ENCODE measurements at regions not wholly inside any gene's neighbourhood (a gene's known extent, or its start where the extent isn't known, plus 50 kb on each side); places are given as distances from the start of the nearest gene placed in this dataset.

DNA sequence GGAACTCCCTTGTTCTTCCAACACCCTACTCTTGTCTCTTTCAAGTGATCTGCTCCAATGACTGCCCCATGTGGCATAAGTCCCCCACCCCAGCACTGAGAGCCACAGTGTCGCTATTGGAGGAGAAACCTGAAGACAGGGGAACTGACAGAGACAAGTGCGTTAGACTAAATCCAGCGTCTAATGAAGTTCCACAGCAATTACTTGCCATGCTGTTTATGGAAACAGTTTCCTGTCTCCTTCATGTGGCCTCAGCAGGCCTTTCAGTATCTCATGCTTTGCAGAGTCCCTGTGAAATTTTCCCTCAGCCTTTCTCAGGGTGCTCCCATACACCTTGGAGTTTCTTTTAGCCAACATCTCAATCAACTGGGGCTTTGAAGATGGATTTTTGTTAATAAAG lies 277.4 kb downstream of the ETS1 start:
- Histone ChIP-seq H3K9me3 (replicated peaks in 1 of 11) (peaks cover 13 to 21% (median 17%) of the 10 kb centered on the region in 11 experiments), H3K27me3 (no peaks in the 10 kb centered on the region), H3K9ac (no peak overlapping the region), H3K4me3 (no peak overlapping the region), H3K4me2 (no peak overlapping the region), H3K27ac (no peak overlapping the region), H3K4me1 (no peaks in the 10 kb centered on the region; a peak in 1 of 20 replicates), H3K36me3 (peaks cover 0 to 8% (median 0%) of the 10 kb centered on the region in 11 experiments; a peak in 2 of 22 replicates), H4K20me1 (no peaks in the 10 kb centered on the region)
- no peak for TF ChIP-seq Cebpa-rat (IDR thresholded peaks at IDR 0.05)

DNA sequence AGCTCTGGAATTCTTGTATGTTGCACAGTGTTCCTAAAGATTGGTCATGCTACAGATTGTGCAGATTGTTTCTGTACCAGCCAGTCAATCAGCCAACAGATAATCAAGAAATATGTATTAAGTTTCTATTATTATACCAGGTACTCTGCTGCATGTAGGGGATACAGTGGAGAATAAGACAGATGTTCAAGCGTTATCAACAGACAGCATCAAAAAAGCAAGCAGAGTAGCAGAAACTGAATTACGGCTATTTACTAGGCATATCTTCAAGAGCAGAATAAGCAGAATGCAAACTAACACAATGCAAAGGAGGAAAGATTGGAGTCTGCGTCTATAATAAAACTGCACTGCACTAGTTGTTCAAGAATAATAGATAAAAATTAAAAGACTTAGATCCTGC lies 278.6 kb downstream of the ETS1 start:
- Histone ChIP-seq H3K9ac (no peak overlapping the region), H4K20me1 (no peaks in the 10 kb centered on the region), H3K27me3 (no peaks in the 10 kb centered on the region), H3K4me2 (no peak overlapping the region), H3K4me1 (no peaks in the 10 kb centered on the region; a peak in 1 of 20 replicates), H3K4me3 (no peak overlapping the region), H3K36me3 (no peaks in the 10 kb centered on the region), H3K27ac (no peak overlapping the region), H3K9me3 (replicated peaks in 1 of 11) (peaks cover 1 to 8% (median 5%) of the 10 kb centered on the region in 11 experiments; a peak in 21 of 22 replicates)
- TF ChIP-seq Cebpa-rat (IDR thresholded peaks at IDR 0.05): no peak

DNA sequence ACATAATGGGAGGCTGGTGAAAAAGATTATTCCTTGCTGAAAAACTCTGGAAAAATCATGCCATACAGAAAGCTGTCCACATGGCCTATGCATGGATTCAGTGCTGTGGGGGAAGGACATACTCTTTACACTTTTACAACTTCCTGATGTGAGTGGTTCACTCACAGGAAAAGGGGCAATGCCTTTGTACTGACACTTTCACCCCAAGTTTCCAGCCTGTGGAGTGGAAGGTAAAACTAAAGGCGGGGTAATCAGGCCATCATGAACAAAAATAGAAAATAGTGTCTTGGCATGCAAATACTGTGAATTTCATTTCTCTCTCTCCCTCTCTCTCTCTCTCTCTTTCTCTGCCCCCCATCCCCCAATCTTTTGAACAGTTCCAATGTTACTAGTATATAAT lies 281.8 kb downstream of the ETS1 start:
- H3K4me3 ChIP-seq: no peak overlapping the region
- no peak overlapping the region for H3K4me2 ChIP-seq
- H3K27ac ChIP-seq: no peak overlapping the region
- no peak overlapping the region for H3K9ac ChIP-seq
- no peaks in the 10 kb centered on the region for H4K20me1 ChIP-seq
- TF ChIP-seq Cebpa-rat (IDR thresholded peaks at IDR 0.05): no peak
- no peaks in the 10 kb centered on the region for H3K27me3 ChIP-seq
- no peaks in the 10 kb centered on the region for H3K9me3 ChIP-seq (replicated peaks in 1 of 11)
- no peaks in the 10 kb centered on the region for H3K36me3 ChIP-seq
- no peaks in the 10 kb centered on the region; a peak in 1 of 20 replicates for H3K4me1 ChIP-seq

DNA sequence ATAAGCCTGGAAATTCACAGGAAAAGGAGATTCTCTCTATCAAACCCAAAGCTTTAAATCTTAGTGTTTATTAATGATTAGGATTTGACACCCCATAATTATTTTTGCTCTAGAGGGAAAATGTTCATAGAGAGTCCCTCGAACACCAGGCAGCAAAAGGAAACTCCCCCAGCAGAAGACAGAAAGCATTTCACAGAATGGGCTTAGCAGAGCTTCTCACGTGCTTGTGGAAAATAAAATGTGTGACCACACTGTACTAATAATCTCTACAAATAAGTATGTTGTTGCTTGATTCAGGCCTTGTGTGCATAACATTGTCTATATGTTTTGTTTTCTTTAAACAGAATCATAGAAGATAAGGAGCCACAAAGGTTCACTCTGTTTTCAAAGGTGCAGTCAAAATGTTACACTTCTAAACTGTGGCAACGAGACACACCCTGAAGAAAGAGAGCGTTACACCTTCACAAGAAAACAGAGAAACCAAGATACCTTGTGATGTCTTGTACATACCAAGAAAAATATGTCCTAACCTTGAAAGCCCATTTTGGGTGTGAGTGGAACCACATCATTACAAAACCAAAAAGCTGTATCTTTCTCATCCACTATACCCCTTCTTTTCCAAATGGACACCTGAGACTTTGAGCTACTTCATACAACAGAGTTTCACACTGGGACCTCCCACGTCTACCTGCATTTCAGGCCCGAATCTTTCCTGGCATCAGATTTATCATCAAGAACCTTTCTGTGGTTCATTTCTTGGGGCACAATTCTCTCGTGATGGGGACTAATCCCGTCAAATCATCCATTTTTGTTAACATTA lies 282.5 kb downstream of the ETS1 start:
- H3K4me3 ChIP-seq: no peak overlapping the region
- no peak overlapping the region for H3K9ac ChIP-seq
- no peaks in the 10 kb centered on the region for H3K9me3 ChIP-seq (replicated peaks in 1 of 11)
- no peaks in the 10 kb centered on the region for H3K27me3 ChIP-seq
- no peaks in the 10 kb centered on the region for H4K20me1 ChIP-seq
- no peak for TF ChIP-seq Cebpa-rat (IDR thresholded peaks at IDR 0.05)
- no peak overlapping the region for H3K27ac ChIP-seq
- H3K4me2 ChIP-seq: no peak overlapping the region
- no peaks in the 10 kb centered on the region; a peak in 1 of 20 replicates for H3K4me1 ChIP-seq
- H3K36me3 ChIP-seq: no peaks in the 10 kb centered on the region

DNA sequence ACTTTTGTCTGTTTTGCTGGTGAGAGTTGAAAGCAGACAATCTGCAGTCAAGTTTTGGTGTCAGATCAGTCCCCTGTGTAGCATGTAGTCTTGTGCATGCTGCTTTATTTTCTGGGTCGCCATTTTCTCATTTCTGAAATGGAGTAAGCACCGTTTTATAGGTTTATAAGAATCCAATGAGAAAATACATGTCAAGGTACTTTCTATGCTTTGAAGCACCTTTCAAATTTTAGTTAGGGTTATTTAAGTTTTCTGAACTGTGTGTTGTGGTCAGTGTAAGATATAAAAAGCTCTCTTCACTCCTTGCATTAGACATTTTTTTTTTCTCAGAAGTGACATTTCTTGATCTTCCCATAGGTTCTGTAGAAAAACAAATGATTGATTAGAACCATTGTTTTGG lies 283.2 kb downstream of the ETS1 start:
- Histone ChIP-seq H3K4me3 (no peak overlapping the region), H4K20me1 (no peaks in the 10 kb centered on the region), H3K9ac (no peak overlapping the region), H3K4me1 (no peaks in the 10 kb centered on the region; a peak in 1 of 20 replicates), H3K9me3 (replicated peaks in 1 of 11) (no peaks in the 10 kb centered on the region), H3K36me3 (no peaks in the 10 kb centered on the region), H3K27ac (no peak overlapping the region), H3K4me2 (no peak overlapping the region), H3K27me3 (no peaks in the 10 kb centered on the region)
- TF ChIP-seq Cebpa-rat (IDR thresholded peaks at IDR 0.05): no peak

DNA sequence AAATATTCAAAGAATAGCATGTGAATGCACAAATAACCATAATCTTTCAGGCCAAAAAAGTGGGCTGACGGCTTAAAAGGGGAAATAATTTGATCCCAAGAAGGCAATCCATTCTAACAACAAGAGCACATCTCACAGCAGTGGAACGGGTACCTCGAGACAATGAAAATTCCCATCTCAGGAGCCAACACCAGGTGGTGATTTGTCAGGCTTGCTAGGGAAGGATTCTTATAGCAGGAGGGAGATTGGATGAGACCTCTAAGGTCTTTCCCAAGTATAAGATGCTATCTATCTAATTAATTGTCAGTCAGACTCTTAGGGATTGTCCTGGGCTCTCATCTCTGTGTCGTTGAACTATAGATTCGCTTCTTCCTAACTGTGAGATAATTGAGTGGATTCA lies 284.0 kb downstream of the ETS1 start:
- H3K4me1 ChIP-seq: no peaks in the 10 kb centered on the region; a peak in 1 of 20 replicates

DNA sequence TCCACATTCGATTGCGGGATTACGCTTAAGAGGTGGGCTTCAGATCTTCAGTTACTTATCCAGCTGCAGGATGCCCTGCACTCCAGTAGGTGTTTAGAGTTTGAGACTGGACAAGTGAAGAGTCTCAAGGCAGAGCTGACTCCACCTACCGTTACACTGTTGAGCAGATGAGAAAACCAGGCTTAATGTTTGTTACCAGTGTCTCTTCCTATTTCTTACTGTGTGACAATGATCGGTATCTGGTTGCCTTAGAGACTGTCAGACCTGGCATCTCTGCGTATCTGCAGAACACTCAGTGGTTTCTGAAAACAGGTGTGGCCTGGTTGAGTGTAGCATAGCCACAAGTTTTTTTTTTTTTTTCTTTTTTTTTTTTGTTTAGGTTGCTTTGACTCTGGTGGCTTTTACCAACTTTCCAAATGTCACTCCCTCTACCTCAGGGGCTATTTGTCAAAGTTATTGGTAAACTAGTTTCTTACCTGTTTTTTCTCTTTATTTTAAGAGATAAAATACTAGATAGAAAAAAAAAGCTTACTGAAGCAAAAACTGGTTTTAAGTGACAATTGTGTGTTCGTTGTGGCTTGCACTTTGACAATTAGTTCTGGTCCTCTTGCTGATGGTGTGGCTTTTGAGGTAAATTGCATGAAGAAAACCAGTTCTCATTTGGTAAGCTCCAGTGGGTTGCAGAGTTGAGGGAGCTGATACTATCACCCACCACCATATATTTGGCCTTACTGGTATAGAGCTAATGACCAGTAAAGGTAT lies 284.8 kb downstream of the ETS1 start:
- Histone ChIP-seq H3K9me3 (replicated peaks in 1 of 11) (no peaks in the 10 kb centered on the region), H3K27ac (no peak overlapping the region), H4K20me1 (no peaks in the 10 kb centered on the region), H3K4me3 (no peak overlapping the region), H3K4me1 (no peaks in the 10 kb centered on the region), H3K36me3 (no peaks in the 10 kb centered on the region), H3K9ac (no peak overlapping the region), H3K27me3 (no peaks in the 10 kb centered on the region), H3K4me2 (no peak overlapping the region)
- no peak for TF ChIP-seq Cebpa-rat (IDR thresholded peaks at IDR 0.05)

More for the DNA sequence above, 284.0 kb downstream of the ETS1 start:
- Histone ChIP-seq H3K36me3 (no peaks in the 10 kb centered on the region), H3K27me3 (no peaks in the 10 kb centered on the region), H3K9ac (no peak overlapping the region), H3K27ac (no peak overlapping the region), H4K20me1 (no peaks in the 10 kb centered on the region), H3K4me3 (no peak overlapping the region), H3K4me2 (no peak overlapping the region), H3K9me3 (replicated peaks in 1 of 11) (no peaks in the 10 kb centered on the region)
- TF ChIP-seq Cebpa-rat (IDR thresholded peaks at IDR 0.05): no peak

DNA sequence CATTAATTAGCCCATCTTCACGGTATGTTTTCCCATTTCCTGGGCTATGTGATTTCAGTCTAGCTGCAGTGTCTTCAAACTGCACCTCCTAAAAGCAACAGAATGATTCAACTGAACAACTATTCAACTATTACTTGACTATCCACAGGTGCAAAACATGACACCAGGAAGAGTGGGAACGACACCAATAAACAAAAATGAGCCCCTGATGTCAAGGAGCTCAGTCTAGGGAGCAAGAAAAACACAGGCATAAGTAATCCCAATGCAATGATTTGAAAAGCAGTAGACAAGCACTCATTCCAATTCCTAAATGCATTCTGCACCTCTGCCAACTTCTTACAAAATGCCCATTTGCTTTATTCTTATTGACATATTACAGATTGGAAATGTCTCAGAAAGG lies 285.6 kb downstream of the ETS1 start:
- H3K4me1 ChIP-seq: no peaks in the 10 kb centered on the region
- no peaks in the 10 kb centered on the region for H4K20me1 ChIP-seq
- no peaks in the 10 kb centered on the region for H3K27me3 ChIP-seq
- no peak overlapping the region for H3K4me2 ChIP-seq
- no peak overlapping the region for H3K4me3 ChIP-seq
- no peak overlapping the region for H3K27ac ChIP-seq
- no peak for TF ChIP-seq Cebpa-rat (IDR thresholded peaks at IDR 0.05)
- no peak overlapping the region for H3K9ac ChIP-seq
- H3K9me3 ChIP-seq (replicated peaks in 1 of 11): no peaks in the 10 kb centered on the region
- H3K36me3 ChIP-seq: no peaks in the 10 kb centered on the region

DNA sequence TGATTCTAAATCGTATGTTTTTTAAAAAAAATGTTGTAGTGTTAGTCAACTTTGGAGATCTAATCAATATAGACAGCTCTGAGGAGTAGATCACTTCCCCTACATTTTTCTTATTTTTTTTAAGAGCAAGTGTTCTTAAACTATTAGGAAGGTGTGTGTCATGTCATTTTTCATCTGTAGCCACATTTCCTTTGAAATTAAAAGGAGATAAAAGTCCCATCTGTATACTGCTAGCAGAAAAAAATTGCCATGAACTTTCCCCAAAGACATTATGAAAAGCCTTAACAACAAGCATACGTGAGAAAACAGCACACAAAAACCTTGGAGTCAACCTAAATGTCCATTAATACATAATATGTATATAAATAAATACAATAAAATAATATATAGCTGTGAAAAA lies 286.6 kb downstream of the ETS1 start:
- Histone ChIP-seq H3K9me3 (replicated peaks in 1 of 11) (no peaks in the 10 kb centered on the region), H3K9ac (no peak overlapping the region), H3K27ac (no peak overlapping the region), H4K20me1 (no peaks in the 10 kb centered on the region), H3K36me3 (no peaks in the 10 kb centered on the region), H3K4me1 (no peaks in the 10 kb centered on the region), H3K27me3 (no peaks in the 10 kb centered on the region), H3K4me2 (no peak overlapping the region), H3K4me3 (no peak overlapping the region)
- TF ChIP-seq Cebpa-rat (IDR thresholded peaks at IDR 0.05): no peak
